GM23338 (cell line): ENCODE measurements at regions not wholly inside any gene's neighbourhood (a gene's known extent, or its start where the extent isn't known, plus 50 kb on each side); places are given as distances from the start of the nearest gene placed in this dataset.

Source experiments
- ATAC-seq: fragments of 200-7000 bp; cut with Tn5 transposase; 3 replicates; pipeline ENCODE4 v1.9.1; 2020
- DNase-seq: peaks from one replicate; pipeline ENCODE4 v3.0.0-alpha.2; 2015; ENCODE audit warnings: low spot score
- H2AFZ ChIP-seq: fragments of 200-600 bp; sonication (generic); 2 replicates; pipeline ENCODE4 v1.8.0; 2016; ENCODE audit warnings: antibody characterized with exemption, mild to moderate bottlenecking, moderate library complexity
- H3F3A ChIP-seq: fragments of 200-600 bp; sonication (generic); replicated peaks from 2 replicates; pipeline ENCODE4 v1.8.0; 2017; ENCODE audit warnings: antibody characterized with exemption, mixed run types, low read depth
- H3K27ac ChIP-seq: fragments of 200-600 bp; sonication (generic); 2 replicates; pipeline ENCODE4 v1.6.1; 2016; ENCODE audit warnings: low read depth
- H3K27me3 ChIP-seq: fragments of 200-600 bp; sonication (generic); 2 replicates; pipeline ENCODE4 v1.8.0; 2016; ENCODE audit warnings: mild to moderate bottlenecking, mixed run types, moderate library complexity; ENCODE audit not compliant: insufficient read depth
- H3K36me3 ChIP-seq: fragments of 200-600 bp; sonication (generic); 2 replicates; pipeline ENCODE4 v1.8.0; 2016; ENCODE audit warnings: mild to moderate bottlenecking; ENCODE audit not compliant: insufficient read depth
- H3K4me1 ChIP-seq: fragments of 200-600 bp; sonication (generic); 2 replicates; pipeline ENCODE4 v1.8.0; 2016; ENCODE audit warnings: mild to moderate bottlenecking, moderate library complexity; ENCODE audit not compliant: insufficient read depth
- H3K4me2 ChIP-seq: fragments of 200-600 bp; sonication (generic); 2 replicates; pipeline ENCODE4 v1.7.1; 2017; ENCODE audit warnings: mixed run types
- H3K4me3 ChIP-seq: fragments of 200-600 bp; sonication (generic); 2 replicates; pipeline ENCODE4 v1.6.1; 2016; ENCODE audit warnings: mixed run types
- H3K79me2 ChIP-seq: fragments of 200-600 bp; sonication (generic); replicated peaks from 2 replicates; pipeline ENCODE4 v1.8.0; 2017; ENCODE audit warnings: mild to moderate bottlenecking; ENCODE audit not compliant: insufficient read depth
- H3K9me2 ChIP-seq: fragments of 200-600 bp; sonication (generic); 2 replicates; pipeline ENCODE4 v1.8.0; 2017; ENCODE audit not compliant: insufficient read depth
- H4K20me1 ChIP-seq: fragments of 200-600 bp; sonication (generic); replicated peaks from 2 replicates; pipeline ENCODE4 v1.8.0; 2017; ENCODE audit warnings: mild to moderate bottlenecking; ENCODE audit not compliant: insufficient read depth
- H3K27ac Mint-ChIP-seq: 2 replicates; pipeline ENCODE4 v1.8.0; 2020; ENCODE audit warnings: inconsistent platforms, mild to moderate bottlenecking, moderate library complexity, mixed read lengths
- H3K27me3 Mint-ChIP-seq: 3 replicates; pipeline ENCODE4 v1.8.0; 2022; ENCODE audit warnings: low read depth, mild to moderate bottlenecking, moderate library complexity, mixed read lengths, inconsistent platforms; ENCODE audit not compliant: insufficient read depth, poor library complexity
- H3K36me3 Mint-ChIP-seq: 3 replicates; pipeline ENCODE4 v1.8.0; 2021; ENCODE audit warnings: low read depth, mild to moderate bottlenecking, inconsistent platforms, moderate library complexity, mixed read lengths
- H3K4me1 Mint-ChIP-seq: 3 replicates; pipeline ENCODE4 v1.8.0; 2020; ENCODE audit warnings: mild to moderate bottlenecking, inconsistent platforms, mixed read lengths
- H3K4me3 Mint-ChIP-seq: 3 replicates; pipeline ENCODE4 v1.8.0; 2021; ENCODE audit warnings: moderate library complexity, mild to moderate bottlenecking, inconsistent platforms, mixed read lengths
- H3K9me3 Mint-ChIP-seq: 3 replicates; pipeline ENCODE4 v1.8.0; 2020; ENCODE audit warnings: moderate library complexity, mild to moderate bottlenecking, inconsistent platforms, mixed read lengths
- CREB1 ChIP-seq: fragments of 250-450 bp; sonication (Bioruptor Pico); IDR thresholded peaks from 2 replicates; pipeline ENCODE4 v1.5.0; 2020; ENCODE audit warnings: low read depth, mild to moderate bottlenecking, moderate library complexity
- ETS1 ChIP-seq: IDR thresholded peaks from 2 replicates; pipeline ENCODE4 v1.6.1; 2016; ENCODE audit warnings: antibody characterized with exemption
- EZH2 ChIP-seq: fragments of 200-600 bp; sonication (generic); IDR thresholded peaks from one replicate; pipeline ENCODE4 v1.8.0; 2017; ENCODE audit warnings: antibody characterized with exemption, mild to moderate bottlenecking, low read depth; ENCODE audit not compliant: unreplicated experiment
- EZH2phosphoT487 ChIP-seq: fragments of 200-600 bp; sonication (generic); IDR thresholded peaks from one replicate; pipeline ENCODE4 v1.8.1; 2018; ENCODE audit warnings: antibody characterized with exemption; ENCODE audit not compliant: unreplicated experiment
- JUNB ChIP-seq: IDR thresholded peaks from one replicate; pipeline ENCODE4 v1.6.1; 2016; ENCODE audit warnings: antibody characterized with exemption; ENCODE audit not compliant: unreplicated experiment
- NANOG ChIP-seq: IDR thresholded peaks from 2 replicates; pipeline ENCODE4 v1.6.1; 2016; ENCODE audit warnings: antibody characterized with exemption, borderline replicate concordance
- POLR2AphosphoS5 ChIP-seq: IDR thresholded peaks from 2 replicates; pipeline ENCODE4 v1.6.1; 2016; ENCODE audit warnings: antibody characterized with exemption, low read depth
- REST ChIP-seq: IDR thresholded peaks from one replicate; pipeline ENCODE4 v1.6.1; 2018; ENCODE audit warnings: antibody characterized with exemption; ENCODE audit not compliant: unreplicated experiment
- STAT1 ChIP-seq: IDR thresholded peaks from one replicate; pipeline ENCODE4 v1.6.1; 2016; ENCODE audit warnings: antibody characterized with exemption; ENCODE audit not compliant: unreplicated experiment
- ZNF462 ChIP-seq: fragments of 250-450 bp; sonication (Bioruptor Pico); IDR thresholded peaks from 2 replicates; pipeline ENCODE4 v1.5.0; 2020; ENCODE audit warnings: mild to moderate bottlenecking, moderate library complexity

GRCh38 chr5:67770431-67771025 is 445.0 kb upstream of the PIK3R1 start (continued):
- TF ChIP-seq CREB1 (CRISPR knock-in tag) = no peak
- TF ChIP-seq EZH2 = no peak
- no peak for TF ChIP-seq REST

GRCh38 chr5:67765697-67766096 is 449.9 kb upstream of the PIK3R1 start:
- H3K9me2 ChIP-seq = no peaks in the 10 kb centered on the region
- H3K4me3 ChIP-seq = no peak overlapping the region
- H3K27me3 Mint-ChIP-seq = peaks cover 5% of the 10 kb centered on the region
- H3K4me1 ChIP-seq = peaks cover under 1% of the 10 kb centered on the region
- H3K27ac Mint-ChIP-seq = no peak overlapping the region
- H3K4me3 Mint-ChIP-seq = no peak overlapping the region
- no peaks in the 10 kb centered on the region; the same call in 1 of the 2 replicates for H3K36me3 ChIP-seq
- H2AFZ ChIP-seq = no peak overlapping the region
- H4K20me1 ChIP-seq = no peaks in the 10 kb centered on the region
- no peak overlapping the region for H3K4me2 ChIP-seq
- no peaks in the 10 kb centered on the region for H3F3A ChIP-seq
- H3K79me2 ChIP-seq = no peaks in the 10 kb centered on the region; the same call in 1 of the 2 replicates
- no peaks in the 10 kb centered on the region for H3K27me3 ChIP-seq
- peaks cover 13% of the 10 kb centered on the region; the same call in 2 of the 3 replicates for H3K36me3 Mint-ChIP-seq
- DNase-seq (no peak), ATAC-seq (no peak)
- no peak overlapping the region for H3K27ac ChIP-seq
- peaks cover 1% of the 10 kb centered on the region; the same call in 2 of the 3 replicates for H3K4me1 Mint-ChIP-seq
- peaks cover 18% of the 10 kb centered on the region for H3K9me3 Mint-ChIP-seq
- TF ChIP-seq ZNF462 (CRISPR knock-in tag) (no peak), REST (no peak), EZH2phosphoT487 (no peak), STAT1 (no peak), CREB1 (CRISPR knock-in tag) (no peak), POLR2AphosphoS5 (no peak), JUNB (no peak), ETS1 (no peak), NANOG (no peak)
